HUES64 (cell line): ENCODE measurements at regions not wholly inside any gene's neighbourhood (a gene's known extent, or its start where the extent isn't known, plus 50 kb on each side); places are given as distances from the start of the nearest gene placed in this dataset.

Experiments
- H3K27ac ChIP-seq: 2 replicates; pipeline ENCODE4 v1.7.0; 2013; ENCODE audit warnings: low read depth, low read length, inconsistent platforms
- H3K27me3 ChIP-seq: 2 replicates; pipeline ENCODE4 v1.6.1; 2013; ENCODE audit warnings: mild to moderate bottlenecking, low read length; ENCODE audit not compliant: insufficient read depth
- H3K36me3 ChIP-seq: 2 replicates; pipeline ENCODE4 v1.6.1; 2013; ENCODE audit warnings: mild to moderate bottlenecking, low read length; ENCODE audit not compliant: insufficient read depth
- H3K4me1 ChIP-seq: 2 replicates; pipeline ENCODE4 v1.6.1; 2013; ENCODE audit warnings: mild to moderate bottlenecking, low read length, moderate library complexity; ENCODE audit not compliant: insufficient read depth
- H3K4me3 ChIP-seq: 2 replicates; pipeline ENCODE4 v1.5.1; 2013; ENCODE audit warnings: mild to moderate bottlenecking, low read length, moderate library complexity
- H3K9ac ChIP-seq: 2 replicates; pipeline ENCODE4 v1.6.1; 2013; ENCODE audit warnings: mild to moderate bottlenecking, low read depth, low read length
- H3K9me3 ChIP-seq: 2 replicates; pipeline ENCODE4 v1.6.1; 2013; ENCODE audit warnings: low read depth, low read length; ENCODE audit not compliant: insufficient read depth
- WGBS: fragments of 150-250, 120-280 bp; methylation state at CpG from one replicate; pipeline ENCODE4 v1.1.7; 2013; ENCODE audit warnings: missing lambda C conversion rate; 5-methylcytosine and 5-hydroxymethylcytosine counted together

DNA sequence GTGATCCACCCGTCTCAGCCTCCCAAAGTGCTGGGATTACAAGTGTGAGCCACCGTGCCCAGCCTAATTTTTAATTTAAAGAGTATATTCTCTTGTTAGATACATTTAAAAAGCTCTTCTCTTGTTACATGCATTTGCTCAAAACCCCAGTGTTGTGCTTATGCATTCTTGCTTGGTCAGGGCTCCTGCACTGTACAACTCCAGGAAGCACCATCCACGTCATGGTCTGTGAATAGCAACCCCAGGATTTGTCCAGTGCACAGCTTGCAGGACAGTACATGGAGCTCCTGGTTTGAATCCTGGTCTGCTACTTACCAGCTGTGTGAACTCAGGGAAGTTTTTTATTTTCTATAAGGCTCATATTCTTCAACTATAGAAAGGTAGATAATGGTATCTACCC is 80.8 kb downstream of the MDH1 start:
- peaks cover 30% of the 10 kb centered on the region for H3K4me1 ChIP-seq
- no peaks in the 10 kb centered on the region for H3K9me3 ChIP-seq
- H3K9ac ChIP-seq, result no peak overlapping the region
- no peaks in the 10 kb centered on the region for H3K27me3 ChIP-seq
- H3K4me3 ChIP-seq, result no peak overlapping the region
- 95% methylated on average over 3 of the region's 3 CpGs for WGBS
- H3K27ac ChIP-seq, result no peak overlapping the region
- no peaks in the 10 kb centered on the region for H3K36me3 ChIP-seq

DNA sequence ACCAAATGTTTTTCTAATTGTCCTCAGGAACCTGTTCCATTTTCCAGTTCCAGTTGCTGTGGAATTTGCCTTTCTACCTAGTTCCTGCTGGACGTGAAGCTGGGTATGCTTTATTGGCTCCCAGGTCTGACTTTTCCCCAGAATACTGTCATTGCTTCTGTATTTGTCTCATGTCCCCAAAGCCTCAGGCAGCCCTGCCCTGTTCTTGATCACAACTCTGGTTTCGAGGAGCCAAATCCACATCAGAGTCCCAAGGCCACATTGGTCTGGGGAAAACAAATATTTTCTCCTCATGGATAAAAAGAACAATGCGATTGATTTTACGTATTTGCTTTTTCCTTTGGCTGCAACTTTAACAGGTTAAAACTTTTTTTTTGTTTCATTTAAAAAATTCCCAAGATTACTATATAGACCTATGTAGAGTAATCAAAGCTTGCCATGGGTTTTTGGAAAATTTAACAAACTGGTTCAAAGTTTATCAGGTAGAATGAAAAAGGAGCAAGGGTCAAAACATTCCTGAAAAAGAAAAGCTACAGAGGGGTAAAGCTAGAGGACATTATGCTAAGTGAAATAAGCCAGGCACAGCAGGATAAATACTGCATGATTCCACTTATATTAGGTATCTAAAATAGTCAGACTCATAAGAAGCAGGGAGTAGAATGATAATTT is 85.2 kb downstream of the MDH1 start:
- Histone ChIP-seq H3K36me3 (no peaks in the 10 kb centered on the region), H3K9ac (no peak overlapping the region), H3K27ac (no peak overlapping the region), H3K9me3 (no peaks in the 10 kb centered on the region), H3K27me3 (no peaks in the 10 kb centered on the region), H3K4me1 (peaks cover 11% of the 10 kb centered on the region), H3K4me3 (no peak overlapping the region)
- WGBS, result 92% methylated on average over 4 of the region's 4 CpGs

DNA sequence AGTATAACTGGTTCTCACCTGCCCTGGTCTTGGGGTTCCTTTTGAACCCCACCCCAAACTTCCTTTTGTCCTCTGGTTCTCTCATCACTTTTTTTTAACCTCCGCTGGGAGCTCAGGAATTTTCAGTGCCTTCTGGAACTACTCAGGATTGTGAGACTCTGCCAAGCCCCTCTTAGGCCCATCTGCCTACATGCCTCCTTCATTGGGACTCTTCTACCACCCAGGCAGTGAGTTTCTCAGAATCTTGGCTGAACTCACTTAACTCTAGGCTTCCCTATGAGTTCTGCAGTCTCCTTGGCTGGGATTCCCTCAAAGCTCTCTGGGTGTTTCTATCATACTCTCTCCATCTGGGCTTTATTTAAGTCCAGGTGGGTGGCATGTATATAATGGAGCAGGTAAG is 86.3 kb downstream of the MDH1 start:
- H3K36me3 ChIP-seq, result no peaks in the 10 kb centered on the region
- WGBS, result 97% methylated on average over 1 of the region's 1 CpG
- peaks cover 11% of the 10 kb centered on the region; the same call in 1 of the 2 replicates for H3K4me1 ChIP-seq
- no peak overlapping the region for H3K4me3 ChIP-seq
- no peak overlapping the region for H3K27ac ChIP-seq
- H3K9ac ChIP-seq, result no peak overlapping the region
- H3K9me3 ChIP-seq, result no peaks in the 10 kb centered on the region
- H3K27me3 ChIP-seq, result no peaks in the 10 kb centered on the region

DNA sequence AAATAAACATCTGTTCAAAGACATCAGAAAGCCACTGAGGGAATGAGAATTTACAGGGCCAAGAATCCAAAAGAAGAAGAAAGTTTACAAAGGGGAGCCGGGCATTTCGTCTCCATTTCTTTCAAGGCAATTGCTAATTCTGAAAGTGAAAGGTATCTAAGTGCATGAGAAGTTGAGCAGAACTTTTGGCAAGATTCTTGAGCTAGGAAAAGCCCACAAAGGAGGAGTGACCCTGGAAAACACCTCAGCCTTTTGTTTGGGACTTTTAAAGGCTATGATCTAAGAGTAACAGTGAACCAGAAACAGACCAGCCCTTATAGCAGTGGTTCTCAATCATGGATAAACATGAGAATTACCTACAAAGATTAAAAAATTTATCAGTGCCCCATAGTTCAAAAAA is 87.4 kb downstream of the MDH1 start:
- WGBS, result 68% methylated on average over 2 of the region's 2 CpGs
- no peaks in the 10 kb centered on the region for H3K36me3 ChIP-seq
- H3K27me3 ChIP-seq, result no peaks in the 10 kb centered on the region
- H3K4me1 ChIP-seq, result peaks cover 15% of the 10 kb centered on the region; the same call in 1 of the 2 replicates
- H3K4me3 ChIP-seq, result no peak overlapping the region
- H3K9me3 ChIP-seq, result no peaks in the 10 kb centered on the region
- no peak overlapping the region for H3K9ac ChIP-seq
- H3K27ac ChIP-seq, result no peak overlapping the region

DNA sequence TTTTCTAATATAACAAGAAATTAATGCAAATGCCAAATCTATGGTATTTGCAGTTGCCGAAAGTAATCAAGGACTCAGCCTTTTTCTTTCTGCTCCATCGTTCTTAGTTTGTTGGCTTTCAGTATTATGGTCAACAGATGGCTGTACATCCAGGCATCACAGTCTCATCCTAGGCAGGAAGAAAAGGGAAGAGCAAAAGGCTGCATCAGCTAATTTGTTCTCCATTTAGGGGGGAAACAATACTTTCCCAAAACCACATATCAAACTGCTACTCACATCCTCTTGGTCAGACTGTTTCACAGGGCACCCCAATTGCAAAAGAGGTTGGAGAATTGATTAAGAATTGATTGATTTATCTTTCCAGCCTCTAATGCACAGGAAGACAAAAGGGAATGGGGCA is 89.3 kb downstream of the MDH1 start:
- H3K4me1 ChIP-seq, result peaks cover 15% of the 10 kb centered on the region; the same call in 1 of the 2 replicates
- H3K9ac ChIP-seq, result no peak overlapping the region
- WGBS, result 92% methylated on average over 2 of the region's 2 CpGs
- H3K27me3 ChIP-seq, result no peaks in the 10 kb centered on the region
- H3K9me3 ChIP-seq, result no peaks in the 10 kb centered on the region
- H3K4me3 ChIP-seq, result no peak overlapping the region
- H3K27ac ChIP-seq, result no peak overlapping the region
- no peaks in the 10 kb centered on the region for H3K36me3 ChIP-seq

DNA sequence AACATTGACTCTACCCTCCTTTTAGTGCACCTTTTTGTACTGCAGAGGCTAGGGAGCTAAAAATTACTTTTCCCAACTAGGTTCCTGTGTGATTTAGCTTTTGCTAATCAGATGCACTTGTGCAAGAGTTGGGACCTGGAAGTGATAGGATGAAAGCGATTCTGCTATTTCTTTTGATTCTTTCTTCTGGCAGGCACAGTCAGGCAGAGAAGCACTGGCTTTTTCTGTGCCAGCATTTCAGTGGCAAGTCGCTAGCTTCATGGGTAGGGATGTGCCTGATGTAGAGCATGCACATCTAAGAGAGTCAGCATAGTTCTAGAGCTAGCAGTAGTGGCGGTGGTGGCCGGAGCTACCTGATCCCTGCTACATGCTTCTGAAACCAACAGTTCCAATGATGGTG is 89.8 kb downstream of the MDH1 start:
- no peak overlapping the region for H3K27ac ChIP-seq

DNA sequence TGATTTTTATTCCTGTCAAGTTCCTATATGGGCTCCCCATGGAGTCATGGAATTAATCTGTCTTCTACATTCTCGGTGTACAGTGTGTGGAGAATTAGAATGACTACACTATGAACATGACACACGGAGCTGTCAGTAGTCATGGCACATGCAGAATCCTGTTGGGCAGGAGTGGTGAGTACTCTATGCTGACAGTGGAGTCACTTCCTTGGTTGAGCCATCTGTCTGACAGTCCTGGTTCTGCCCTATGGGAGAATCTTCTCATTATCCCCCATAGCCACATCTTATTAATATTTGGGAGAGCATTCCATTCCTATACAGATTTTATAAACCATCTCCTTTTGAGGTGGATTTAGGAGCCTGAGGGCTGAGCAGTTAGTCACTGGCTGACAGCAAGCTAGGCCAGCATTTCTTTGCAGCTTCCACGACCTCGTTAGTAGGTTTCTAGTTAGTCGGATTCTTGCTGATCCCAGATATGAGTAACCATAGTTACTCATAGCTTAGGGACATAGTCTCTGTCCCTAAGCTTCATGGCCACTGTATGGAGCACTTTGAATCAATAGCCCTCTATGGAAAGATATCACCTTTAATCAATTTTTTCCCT is 90.6 kb downstream of the MDH1 start:
- H3K27me3 ChIP-seq, result no peaks in the 10 kb centered on the region
- H3K9me3 ChIP-seq, result no peaks in the 10 kb centered on the region
- H3K4me3 ChIP-seq, result no peak overlapping the region
- WGBS, result 95% methylated on average over 5 of the region's 5 CpGs
- H3K36me3 ChIP-seq, result no peaks in the 10 kb centered on the region
- peaks cover 15% of the 10 kb centered on the region; the same call in 1 of the 2 replicates for H3K4me1 ChIP-seq
- H3K27ac ChIP-seq, result no peak overlapping the region
- H3K9ac ChIP-seq, result no peak overlapping the region

More for the DNA sequence above, 89.8 kb downstream of the MDH1 start:
- WGBS, result 79% methylated on average over 4 of the region's 4 CpGs
- H3K36me3 ChIP-seq, result no peaks in the 10 kb centered on the region
- H3K4me3 ChIP-seq, result no peak overlapping the region
- H3K4me1 ChIP-seq, result peaks cover 15% of the 10 kb centered on the region; the same call in 1 of the 2 replicates
- H3K9me3 ChIP-seq, result no peaks in the 10 kb centered on the region
- no peaks in the 10 kb centered on the region for H3K27me3 ChIP-seq
- H3K9ac ChIP-seq, result no peak overlapping the region

DNA sequence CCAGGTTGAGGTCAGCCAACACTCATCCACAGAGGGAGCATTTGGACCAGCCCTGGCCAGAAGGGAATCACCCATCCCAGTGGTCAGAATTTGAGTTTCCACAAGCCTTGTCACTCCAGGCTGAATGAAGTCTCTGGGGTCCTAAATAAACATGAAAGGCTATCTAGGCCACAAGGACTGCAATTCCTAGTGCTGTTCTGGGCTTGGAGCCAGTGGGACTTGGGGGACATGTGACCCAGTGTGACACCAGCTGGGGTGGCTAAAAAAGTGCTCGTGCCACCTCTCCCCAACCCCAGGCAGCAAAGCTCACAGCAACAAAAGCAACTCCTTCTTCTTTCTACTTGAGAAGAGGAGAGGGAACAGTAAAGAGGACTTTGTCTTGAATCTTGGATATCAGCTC is 91.7 kb downstream of the MDH1 start:
- no CpG with 5 or more reads among the region's 1 CpG for WGBS

DNA sequence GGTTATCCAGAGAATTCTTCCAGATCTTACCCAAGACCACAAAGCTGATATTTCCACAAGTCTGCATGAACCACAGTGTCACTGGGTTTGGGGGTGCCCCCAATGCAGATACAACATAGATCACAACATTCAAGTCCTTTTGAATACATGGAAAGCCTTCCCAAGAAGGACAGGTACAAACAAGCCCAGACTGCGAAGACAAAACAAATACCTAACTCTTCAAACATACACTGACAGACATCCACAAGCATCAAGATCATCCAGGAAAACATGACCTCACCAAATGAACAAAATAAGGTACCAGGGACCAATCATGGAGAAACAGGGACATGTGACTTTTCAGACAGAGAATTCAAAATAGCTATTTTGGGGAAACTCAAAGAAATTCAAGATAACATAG is 93.1 kb downstream of the MDH1 start:
- Histone ChIP-seq H3K27me3 (no peaks in the 10 kb centered on the region), H3K36me3 (no peaks in the 10 kb centered on the region), H3K9ac (no peak overlapping the region), H3K27ac (no peak overlapping the region), H3K9me3 (no peaks in the 10 kb centered on the region), H3K4me1 (0 out of 2 replicates have a peak, but pooled peaks cover 6% of the 10 kb centered on the region), H3K4me3 (no peak overlapping the region)
- WGBS, result 100% methylated on average over 1 of the region's 1 CpG

More for the DNA sequence above, 91.7 kb downstream of the MDH1 start:
- Histone ChIP-seq H3K36me3 (no peaks in the 10 kb centered on the region), H3K27ac (no peak overlapping the region), H3K4me3 (no peak overlapping the region), H3K4me1 (peaks cover 11% of the 10 kb centered on the region; the same call in 1 of the 2 replicates), H3K9ac (no peak overlapping the region), H3K9me3 (no peaks in the 10 kb centered on the region), H3K27me3 (no peaks in the 10 kb centered on the region)

DNA sequence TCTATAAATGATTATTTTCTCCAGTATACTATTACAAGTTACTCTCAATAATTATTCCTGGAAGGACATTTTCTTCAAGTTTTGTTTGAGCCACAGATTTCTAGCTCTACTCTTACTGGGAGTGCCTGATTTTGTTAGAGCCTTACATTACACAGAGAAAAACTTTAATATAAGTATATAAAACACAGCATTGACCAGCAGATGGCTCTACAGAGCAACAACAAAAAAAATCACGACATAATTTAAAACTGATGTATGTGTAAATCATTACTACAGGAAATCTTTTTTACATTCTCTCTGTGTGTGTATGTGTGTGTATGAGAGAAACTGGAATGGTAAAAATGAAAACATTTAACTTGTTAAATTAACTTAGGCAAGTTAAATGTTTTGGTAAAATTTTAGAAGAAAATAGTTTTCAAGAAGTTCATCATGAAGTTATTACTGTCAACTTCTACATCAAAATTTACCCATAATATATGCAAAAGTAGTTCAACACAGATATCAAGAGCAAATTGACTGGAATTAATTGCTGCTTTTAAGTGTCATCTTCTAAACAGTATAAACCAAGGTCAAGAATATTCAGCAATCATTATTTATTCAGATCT is 103.3 kb downstream of the MDH1 start:
- no peaks in the 10 kb centered on the region for H3K36me3 ChIP-seq
- no peaks in the 10 kb centered on the region for H3K27me3 ChIP-seq
- no peak overlapping the region for H3K4me3 ChIP-seq
- no CpG with 5 or more reads among the region's 1 CpG for WGBS
- H3K4me1 ChIP-seq, result peaks cover 5% of the 10 kb centered on the region; the same call in 1 of the 2 replicates
- H3K27ac ChIP-seq, result no peak overlapping the region
- no peak overlapping the region for H3K9ac ChIP-seq
- no peaks in the 10 kb centered on the region for H3K9me3 ChIP-seq

DNA sequence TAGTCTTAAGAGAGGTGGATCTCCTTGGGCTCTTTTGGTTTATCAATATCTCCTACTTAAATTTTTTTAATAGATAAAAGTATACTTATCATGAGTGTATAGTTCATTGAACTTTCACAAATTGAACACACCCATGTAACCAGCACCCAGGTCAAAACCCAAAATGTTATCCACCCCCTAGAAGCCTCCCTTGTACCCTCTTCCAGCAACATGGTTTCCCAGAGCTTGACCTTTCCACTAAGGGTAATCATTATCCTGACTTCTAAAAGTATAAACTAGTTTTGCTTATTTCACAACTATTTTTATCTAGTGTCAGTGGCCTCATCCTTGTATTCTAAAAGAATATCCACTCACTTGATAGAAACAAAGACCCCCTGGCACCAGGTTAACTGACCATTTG is 106.8 kb downstream of the MDH1 start:
- Histone ChIP-seq H3K27ac (no peak overlapping the region), H3K4me3 (no peak overlapping the region), H3K27me3 (no peaks in the 10 kb centered on the region), H3K9me3 (no peaks in the 10 kb centered on the region), H3K9ac (no peak overlapping the region), H3K36me3 (no peaks in the 10 kb centered on the region), H3K4me1 (peaks cover 20% of the 10 kb centered on the region)
